ENCODE measurements at regions not wholly inside any gene's neighbourhood (a gene's known extent, or its start where the extent isn't known, plus 50 kb on each side); places are given as distances from the start of the nearest gene placed in this dataset.
"Not testable (repeated sequence)": the region's sequence is repeated elsewhere in the genome, so short reads cannot be mapped to it uniquely, and the experiment has no call there.

- H3K27me3 ChIP-seq (ENCODE audit: insufficient read depth, poor library complexity, severe bottlenecking): no peaks in the 10 kb centered on the region
- no peak for DNase-seq (ENCODE audit: low read depth in 1 of 2, low spot score in 1 of 2)
- no peak overlapping the region for H3K4me3 ChIP-seq (replicated peaks; ENCODE audit: insufficient read depth, low read length)
- no peak overlapping the region for H3K27ac ChIP-seq (replicated peaks)
- TF ChIP-seq GABPA (IDR thresholded peaks at IDR 0.05; ENCODE audit: low read depth) (no peak), SPI1 (IDR thresholded peaks at IDR 0.05; ENCODE audit: borderline replicate concordance, low read depth) (no peak), CTCF (IDR thresholded peaks at IDR 0.05; ENCODE audit: insufficient read depth, low read length) (no peak)
These were observed 346.1 kb upstream of the PLGLB2 start for GRCh38 chr2:87401726-87402345.

DNA sequence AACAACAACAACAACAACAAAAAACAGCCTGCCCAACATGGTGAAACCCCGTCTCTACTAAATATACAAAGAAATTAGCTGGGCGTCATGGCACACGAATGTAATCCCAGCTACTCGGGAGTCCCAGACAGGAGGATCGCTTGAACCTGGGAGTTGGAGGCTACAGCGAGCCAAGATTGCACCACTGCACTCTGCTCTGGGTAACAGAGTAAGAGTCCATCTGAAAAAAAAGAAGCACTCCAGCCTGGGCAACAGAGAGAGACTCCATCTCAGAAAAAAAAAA, 344.1 kb upstream of the PLGLB2 start:
- DNase-seq (ENCODE audit: low read depth in 1 of 2, low spot score in 1 of 2): no peak
- TF ChIP-seq SPI1 (IDR thresholded peaks at IDR 0.05; ENCODE audit: borderline replicate concordance, low read depth): no peak
- TF ChIP-seq CTCF (IDR thresholded peaks at IDR 0.05; ENCODE audit: insufficient read depth, low read length): no peak
- no peak for TF ChIP-seq GABPA (IDR thresholded peaks at IDR 0.05; ENCODE audit: low read depth)
- TF ChIP-seq REST (IDR thresholded peaks at IDR 0.05; ENCODE audit: insufficient replicate concordance, low read depth): no peak
- no peak for TF ChIP-seq POLR2AphosphoS5 (IDR thresholded peaks at IDR 0.05; ENCODE audit: low read depth)
- no peak overlapping the region for H3K4me3 ChIP-seq (replicated peaks; ENCODE audit: insufficient read depth, low read length)

DNA sequence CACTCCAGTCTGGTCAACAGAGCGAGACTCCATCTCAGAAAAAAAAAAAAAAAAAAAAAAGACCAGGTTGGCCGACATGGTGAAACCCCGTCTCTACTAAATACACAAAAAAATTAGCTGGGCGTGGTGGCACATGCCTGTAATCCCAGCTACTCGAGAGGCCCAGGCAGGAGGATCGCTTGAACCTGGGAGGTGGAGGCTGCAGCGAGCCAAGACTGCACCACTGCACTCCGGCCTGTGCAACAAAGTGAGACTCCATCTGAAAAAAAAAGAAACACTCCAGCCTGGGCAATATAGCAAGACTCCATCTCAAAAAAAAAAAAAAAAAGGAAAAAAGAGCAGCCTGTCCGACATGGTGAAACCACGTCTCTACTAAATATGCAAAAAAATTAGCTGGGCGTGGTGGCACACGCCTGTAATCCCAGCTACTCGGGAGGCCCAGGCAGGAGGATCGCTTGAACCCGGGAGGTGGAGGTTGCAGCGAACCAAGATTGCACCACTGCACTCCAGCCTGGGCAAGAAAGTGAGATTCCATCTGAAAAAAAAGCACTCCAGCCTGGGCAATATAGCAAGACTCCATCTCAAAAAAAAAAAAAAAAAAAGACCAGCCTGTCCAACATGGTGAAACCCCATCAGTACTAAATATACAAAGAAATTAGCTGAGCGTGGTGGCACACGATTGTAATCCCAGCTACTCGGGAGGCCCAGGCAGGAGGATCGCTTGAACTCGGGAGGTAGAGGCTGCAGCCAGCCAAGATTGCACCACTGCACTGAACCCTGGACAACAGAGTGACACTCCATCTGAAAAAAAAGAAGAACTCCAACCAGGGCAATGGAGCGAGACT, 343.3 kb upstream of the PLGLB2 start:
- H3K27ac ChIP-seq (replicated peaks); H3K27me3 ChIP-seq (ENCODE audit: insufficient read depth, poor library complexity, severe bottlenecking); DNase-seq (ENCODE audit: low read depth in 1 of 2, low spot score in 1 of 2); H3K4me3 ChIP-seq (replicated peaks; ENCODE audit: insufficient read depth, low read length): not testable (repeated sequence)

More for the DNA sequence above, 344.1 kb upstream of the PLGLB2 start:
- H3K27me3 ChIP-seq (ENCODE audit: insufficient read depth, poor library complexity, severe bottlenecking): no peaks in the 10 kb centered on the region
- no peak overlapping the region for H3K27ac ChIP-seq (replicated peaks)

- DNase-seq (ENCODE audit: low read depth in 1 of 2, low spot score in 1 of 2); H3K27ac ChIP-seq (replicated peaks); H3K27me3 ChIP-seq (ENCODE audit: insufficient read depth, poor library complexity, severe bottlenecking); H3K4me3 ChIP-seq (replicated peaks; ENCODE audit: insufficient read depth, low read length): not testable (repeated sequence)
These were observed 342.2 kb upstream of the PLGLB2 start for GRCh38 chr2:87405531-87406216.

DNA sequence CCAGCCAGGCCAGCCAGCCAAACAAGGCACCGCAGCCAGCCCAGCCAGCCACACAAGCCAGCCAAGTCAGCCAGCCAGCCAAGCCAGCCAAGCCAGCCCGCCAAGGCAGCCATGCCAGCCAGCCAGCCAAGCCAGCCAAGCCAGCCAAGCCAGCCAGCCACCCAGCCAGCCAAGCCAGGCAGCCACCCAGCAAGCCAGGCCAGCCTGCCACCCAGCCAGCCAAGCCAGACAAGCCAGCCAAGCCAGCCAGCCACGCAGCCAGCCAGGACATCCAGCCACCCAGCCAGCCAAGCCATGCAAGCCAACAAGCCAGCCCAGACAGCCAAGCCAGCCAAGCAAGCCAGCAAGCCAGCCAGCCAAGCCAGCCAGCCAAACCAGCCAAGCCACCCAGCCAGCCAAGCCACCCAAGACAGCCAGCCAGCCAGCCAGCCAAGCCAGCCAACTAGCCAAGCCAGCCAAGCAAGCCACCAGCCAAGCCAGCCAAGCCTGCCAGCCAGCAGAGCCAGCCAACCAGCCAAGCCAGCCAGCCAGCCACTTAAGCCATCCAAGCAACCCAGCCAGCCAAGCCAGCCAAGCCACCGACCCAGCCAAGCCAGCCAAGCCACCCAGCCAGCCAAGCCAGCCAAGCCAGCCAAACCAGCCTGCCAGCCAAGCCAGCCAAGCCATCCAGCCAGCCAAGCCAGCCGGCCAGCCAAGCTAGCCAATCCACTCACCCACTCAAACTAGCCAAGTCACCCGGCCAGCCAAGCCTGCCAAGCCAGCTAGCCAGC, 341.3 kb upstream of the PLGLB2 start:
- H3K27me3 ChIP-seq (ENCODE audit: insufficient read depth, poor library complexity, severe bottlenecking); H3K4me3 ChIP-seq (replicated peaks; ENCODE audit: insufficient read depth, low read length); H3K27ac ChIP-seq (replicated peaks); DNase-seq (ENCODE audit: low read depth in 1 of 2, low spot score in 1 of 2): not testable (repeated sequence)

- H3K27ac ChIP-seq (replicated peaks); H3K4me3 ChIP-seq (replicated peaks; ENCODE audit: insufficient read depth, low read length); H3K27me3 ChIP-seq (ENCODE audit: insufficient read depth, poor library complexity, severe bottlenecking); DNase-seq (ENCODE audit: low read depth in 1 of 2, low spot score in 1 of 2): not testable (repeated sequence)
These were observed 338.3 kb upstream of the PLGLB2 start for GRCh38 chr2:87409601-87410000.

- not testable (repeated sequence) for H3K4me3 ChIP-seq (replicated peaks; ENCODE audit: insufficient read depth, low read length); H3K27ac ChIP-seq (replicated peaks); DNase-seq (ENCODE audit: low read depth in 1 of 2, low spot score in 1 of 2); H3K27me3 ChIP-seq (ENCODE audit: insufficient read depth, poor library complexity, severe bottlenecking)
These were observed 337.5 kb upstream of the PLGLB2 start for GRCh38 chr2:87410371-87410770.

DNA sequence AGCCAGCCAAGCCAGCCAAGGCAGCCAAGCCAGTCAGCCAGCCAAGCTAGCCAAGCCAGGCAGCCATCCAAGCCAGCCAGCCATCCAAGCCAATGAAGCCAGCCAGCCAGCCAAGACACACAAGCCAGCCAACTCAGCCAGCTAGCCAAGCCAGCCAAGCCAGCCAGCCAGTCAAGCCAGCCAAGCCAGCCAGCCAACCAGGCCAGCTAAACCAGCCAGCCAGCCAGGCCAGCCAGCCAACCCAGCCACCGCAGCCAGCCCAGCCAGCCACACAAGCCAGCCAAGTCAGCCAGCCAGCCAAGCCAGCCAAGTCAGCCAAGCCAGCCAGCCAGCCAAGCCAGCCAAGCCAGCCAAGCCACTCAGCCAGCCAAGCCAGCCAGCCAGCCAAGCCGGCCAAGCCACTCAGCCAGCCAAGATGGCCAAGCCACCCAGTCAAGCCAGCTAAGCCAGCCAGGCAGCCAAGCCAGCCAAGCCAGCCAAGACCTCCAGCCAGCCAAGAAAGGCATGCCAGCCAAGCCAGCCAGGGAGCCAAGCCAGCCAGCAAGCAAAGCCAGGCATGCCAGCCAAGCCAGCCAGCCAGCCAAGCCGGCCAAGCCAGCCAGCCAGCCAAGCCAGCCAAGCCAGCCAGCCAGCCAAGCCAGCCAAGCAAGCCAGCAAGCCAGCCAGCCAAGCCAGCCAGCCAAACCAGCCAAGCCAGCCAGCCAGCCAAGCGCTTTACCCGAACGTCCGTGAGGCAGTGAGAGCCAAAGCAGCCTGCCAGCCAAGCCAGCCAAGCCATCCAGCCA, 335.7 kb upstream of the PLGLB2 start:
- DNase-seq (ENCODE audit: low read depth in 1 of 2, low spot score in 1 of 2); H3K4me3 ChIP-seq (replicated peaks; ENCODE audit: insufficient read depth, low read length); H3K27ac ChIP-seq (replicated peaks); H3K27me3 ChIP-seq (ENCODE audit: insufficient read depth, poor library complexity, severe bottlenecking): not testable (repeated sequence)

DNA sequence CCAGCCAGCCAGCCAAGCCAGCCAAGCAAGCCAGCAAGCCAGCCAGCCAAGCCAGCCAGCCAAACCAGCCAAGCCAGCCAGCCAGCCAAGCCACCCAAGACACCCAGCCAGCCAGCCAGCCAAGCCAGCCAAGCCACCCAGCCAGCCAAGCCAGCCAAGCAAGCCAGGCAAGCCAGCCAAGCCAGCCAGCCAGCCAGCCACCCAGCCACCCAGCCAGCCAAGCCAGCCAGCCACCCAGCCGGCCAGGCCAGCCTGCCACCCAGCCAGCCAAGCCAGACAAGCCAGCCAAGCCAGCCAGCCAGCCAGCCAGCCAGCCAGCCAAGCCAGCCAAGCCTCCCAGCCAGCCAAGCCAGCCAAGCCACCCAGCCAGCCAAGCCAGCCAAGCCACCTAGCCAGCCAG, 333.6 kb upstream of the PLGLB2 start:
- H3K27me3 ChIP-seq (ENCODE audit: insufficient read depth, poor library complexity, severe bottlenecking); DNase-seq (ENCODE audit: low read depth in 1 of 2, low spot score in 1 of 2); H3K27ac ChIP-seq (replicated peaks); H3K4me3 ChIP-seq (replicated peaks; ENCODE audit: insufficient read depth, low read length): not testable (repeated sequence)
